Naive B cell (primary cell): ENCODE measurements at regions not wholly inside any gene's neighbourhood (a gene's known extent, or its start where the extent isn't known, plus 50 kb on each side); places are given as distances from the start of the nearest gene placed in this dataset.
"Not testable (repeated sequence)": the region's sequence is repeated elsewhere in the genome, so short reads cannot be mapped to it uniquely, and the experiment has no call there.

Experiments
- ATAC-seq, 2 donors: fragments of 150-1000 bp; cut with Tn5 transposase; 2 replicates each; pipeline ENCODE4 v1.10.0; 2021; ENCODE audit warnings: low read depth in 2 of 2, mild to moderate bottlenecking in 2 of 2, moderate library complexity in 2 of 2
- DNase-seq: peaks from one replicate; pipeline ENCODE4 v3.0.0; 2022
- H3K27ac Mint-ChIP-seq, 6 donors: one replicate each; pipeline ENCODE4 v1.8.0; 2020 to 2022; ENCODE audit warnings: mild to moderate bottlenecking in 6 of 6, mixed read lengths in 6 of 6, moderate library complexity in 5 of 6, inconsistent platforms in 2 of 6
- H3K27me3 Mint-ChIP-seq, 3 donors: one replicate each; pipeline ENCODE4 v1.8.0; 2021 to 2022; ENCODE audit warnings: mixed read lengths in 3 of 3, mild to moderate bottlenecking in 1 of 3
- H3K36me3 Mint-ChIP-seq, 2 donors: one replicate each; pipeline ENCODE4 v1.8.0; 2020 to 2022; ENCODE audit warnings: mixed read lengths in 2 of 2, inconsistent platforms in 1 of 2, mild to moderate bottlenecking in 1 of 2
- H3K4me1 Mint-ChIP-seq, 3 donors: one replicate each; pipeline ENCODE4 v1.8.0; 2020 to 2022; ENCODE audit warnings: mixed read lengths in 3 of 3, inconsistent platforms in 1 of 3, mild to moderate bottlenecking in 1 of 3, moderate library complexity in 1 of 3
- H3K4me3 Mint-ChIP-seq, 8 donors: one replicate each; pipeline ENCODE4 v1.8.0; 2020 to 2022; ENCODE audit warnings: mild to moderate bottlenecking in 8 of 8, mixed read lengths in 8 of 8, moderate library complexity in 8 of 8, inconsistent platforms in 2 of 8
- H3K9me3 Mint-ChIP-seq, 7 donors: one replicate each; pipeline ENCODE4 v1.8.0; 2020 to 2022; ENCODE audit warnings: mixed read lengths in 7 of 7, mild to moderate bottlenecking in 5 of 7, inconsistent platforms in 2 of 7, moderate library complexity in 1 of 7

GRCh38 chr20:55937283-55937682 lies 68.0 kb downstream of the CBLN4 start:
- Mint-ChIP-seq H3K4me1 (no peaks in the 10 kb centered on the region), H3K9me3 (peaks cover 4 to 26% (median 11%) of the 10 kb centered on the region in 7 donors), H3K27me3 (no peaks in the 10 kb centered on the region), H3K36me3 (no peaks in the 10 kb centered on the region), H3K27ac (no peak overlapping the region), H3K4me3 (no peak overlapping the region)
- no peak for DNase-seq
- no peak for ATAC-seq

DNA sequence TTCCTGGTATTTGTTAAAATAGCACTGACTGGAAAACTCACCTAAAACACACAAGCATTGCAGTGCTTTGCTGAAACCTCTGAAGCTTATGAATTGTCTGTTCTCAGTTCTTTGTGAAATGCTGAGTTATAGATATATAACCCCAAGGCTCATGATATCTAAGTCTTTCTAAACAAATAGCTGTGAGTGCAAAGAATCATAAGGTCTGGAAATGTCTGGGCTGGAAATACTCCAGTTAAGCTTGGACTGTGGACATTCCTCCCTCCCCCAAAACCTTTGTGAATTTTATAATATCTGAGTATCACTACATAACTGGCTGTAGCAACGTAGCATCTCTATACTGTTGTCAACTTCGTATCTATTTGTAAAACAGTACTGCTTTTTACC lies 69.1 kb downstream of the CBLN4 start:
- DNase-seq (no peak), ATAC-seq (no peak)
- Mint-ChIP-seq H3K27me3 (no peaks in the 10 kb centered on the region), H3K9me3 (peaks cover 3 to 22% (median 11%) of the 10 kb centered on the region in 7 donors), H3K27ac (no peak overlapping the region), H3K4me3 (no peak overlapping the region), H3K36me3 (no peaks in the 10 kb centered on the region), H3K4me1 (no peaks in the 10 kb centered on the region)

GRCh38 chr20:55935448-55936208 lies 69.7 kb downstream of the CBLN4 start:
- no peak for ATAC-seq
- Mint-ChIP-seq H3K27ac (no peak overlapping the region), H3K9me3 (peaks cover 2 to 21% (median 7%) of the 10 kb centered on the region in 7 donors), H3K36me3 (no peaks in the 10 kb centered on the region), H3K4me3 (no peak overlapping the region), H3K27me3 (no peaks in the 10 kb centered on the region), H3K4me1 (no peaks in the 10 kb centered on the region)
- DNase-seq, result no peak

DNA sequence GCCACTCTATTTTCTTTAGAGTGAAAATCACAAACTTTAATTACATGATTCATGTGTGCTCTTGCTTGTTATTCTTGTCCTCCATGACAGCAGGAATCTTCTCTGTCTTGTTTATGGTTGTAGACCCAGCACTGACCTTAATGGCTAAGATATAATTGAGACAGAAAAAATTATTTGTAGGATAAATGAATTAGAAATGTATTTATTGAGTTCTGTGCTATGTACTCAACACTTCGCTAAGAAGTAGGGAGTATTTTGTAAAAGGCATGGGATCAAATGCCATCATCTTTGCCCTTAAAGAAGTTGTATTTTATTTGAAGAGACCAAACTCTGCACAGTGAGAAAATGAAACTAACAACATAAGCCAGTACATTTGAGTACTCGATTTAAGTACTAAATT lies 71.2 kb downstream of the CBLN4 start:
- no peaks in the 10 kb centered on the region for H3K4me1 Mint-ChIP-seq
- DNase-seq (no peak), ATAC-seq (no peak)
- H3K27me3 Mint-ChIP-seq, result no peaks in the 10 kb centered on the region
- H3K9me3 Mint-ChIP-seq, result peaks cover 3 to 21% (median 7%) of the 10 kb centered on the region in 7 donors
- H3K27ac Mint-ChIP-seq, result no peak overlapping the region
- no peak overlapping the region for H3K4me3 Mint-ChIP-seq
- H3K36me3 Mint-ChIP-seq, result no peaks in the 10 kb centered on the region

- H3K9me3 Mint-ChIP-seq, result peaks cover 0 to 12% (median 4%) of the 10 kb centered on the region in 7 donors
- H3K27me3 Mint-ChIP-seq, H3K27ac Mint-ChIP-seq: not testable (repeated sequence)
Observed at GRCh38 chr20:55930876-55931275, 74.4 kb downstream of the CBLN4 start.

DNA sequence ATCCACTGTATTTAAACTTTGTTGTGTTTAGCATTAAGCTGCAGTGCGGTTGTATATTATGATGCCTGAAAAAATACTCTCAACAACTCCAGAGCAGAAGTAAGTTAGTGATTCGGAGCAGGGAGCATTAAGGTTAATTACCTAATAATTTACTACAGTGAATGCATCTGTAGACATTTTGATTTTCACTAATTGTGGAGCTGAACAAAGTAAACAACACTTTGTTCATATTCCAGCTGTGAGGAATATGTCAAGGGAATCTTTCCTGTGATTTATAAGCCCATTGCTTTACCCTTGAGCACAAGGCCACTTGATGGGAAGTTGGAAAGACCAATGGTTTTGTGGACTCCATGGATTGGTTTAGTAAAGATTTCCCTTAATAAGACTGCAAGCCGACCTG lies 77.1 kb downstream of the CBLN4 start:
- ATAC-seq (no peak), DNase-seq (no peak)

More at GRCh38 chr20:55930876-55931275, 74.4 kb downstream of the CBLN4 start:
- H3K4me3 Mint-ChIP-seq, DNase-seq, H3K4me1 Mint-ChIP-seq, ATAC-seq, H3K36me3 Mint-ChIP-seq: not testable (repeated sequence)

GRCh38 chr20:55919956-55920355 lies 85.4 kb downstream of the CBLN4 start:
- Mint-ChIP-seq H3K27ac (no peak overlapping the region), H3K27me3 (no peaks in the 10 kb centered on the region), H3K36me3 (no peaks in the 10 kb centered on the region), H3K4me1 (no peaks in the 10 kb centered on the region), H3K9me3 (peaks cover 0 to 12% (median 4%) of the 10 kb centered on the region in 7 donors), H3K4me3 (no peak overlapping the region)
- ATAC-seq (no peak), DNase-seq (no peak)

More for the DNA sequence above, 77.1 kb downstream of the CBLN4 start:
- Mint-ChIP-seq H3K9me3 (peaks cover 0 to 8% (median 2%) of the 10 kb centered on the region in 7 donors), H3K4me3 (no peak overlapping the region), H3K27me3 (no peaks in the 10 kb centered on the region), H3K4me1 (no peaks in the 10 kb centered on the region), H3K27ac (no peak overlapping the region), H3K36me3 (no peaks in the 10 kb centered on the region)

DNA sequence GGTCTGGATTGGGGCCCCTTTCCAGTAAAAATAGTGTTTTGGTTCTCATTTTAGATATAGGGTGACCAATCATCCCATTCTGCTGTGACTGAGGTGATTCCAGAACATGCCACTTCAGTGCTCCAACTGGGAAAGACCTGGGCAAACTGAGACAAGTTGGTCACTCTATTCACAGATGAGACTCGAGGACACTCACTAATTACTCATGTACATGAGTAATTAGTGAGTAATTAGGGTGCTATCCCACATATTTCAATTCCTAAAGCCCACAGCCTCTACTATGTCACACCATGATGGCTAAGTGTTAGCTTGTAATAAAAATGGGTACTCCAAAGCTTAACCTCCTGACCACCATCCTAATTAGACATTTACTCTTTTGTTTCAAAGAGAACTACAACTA lies 86.0 kb downstream of the CBLN4 start:
- no peak overlapping the region for H3K4me3 Mint-ChIP-seq
- H3K4me1 Mint-ChIP-seq, result no peaks in the 10 kb centered on the region
- H3K9me3 Mint-ChIP-seq, result peaks cover 0 to 12% (median 4%) of the 10 kb centered on the region in 7 donors
- H3K36me3 Mint-ChIP-seq, result no peaks in the 10 kb centered on the region
- ATAC-seq (no peak), DNase-seq (no peak)
- no peak overlapping the region for H3K27ac Mint-ChIP-seq
- no peaks in the 10 kb centered on the region for H3K27me3 Mint-ChIP-seq

- Mint-ChIP-seq H3K27ac (no peak overlapping the region), H3K4me3 (no peak overlapping the region), H3K27me3 (no peaks in the 10 kb centered on the region), H3K9me3 (peaks cover 0 to 12% (median 4%) of the 10 kb centered on the region in 7 donors), H3K36me3 (no peaks in the 10 kb centered on the region), H3K4me1 (no peaks in the 10 kb centered on the region)
- no peak for DNase-seq
- no peak for ATAC-seq
Observed at GRCh38 chr20:55918471-55918870, 86.8 kb downstream of the CBLN4 start.

DNA sequence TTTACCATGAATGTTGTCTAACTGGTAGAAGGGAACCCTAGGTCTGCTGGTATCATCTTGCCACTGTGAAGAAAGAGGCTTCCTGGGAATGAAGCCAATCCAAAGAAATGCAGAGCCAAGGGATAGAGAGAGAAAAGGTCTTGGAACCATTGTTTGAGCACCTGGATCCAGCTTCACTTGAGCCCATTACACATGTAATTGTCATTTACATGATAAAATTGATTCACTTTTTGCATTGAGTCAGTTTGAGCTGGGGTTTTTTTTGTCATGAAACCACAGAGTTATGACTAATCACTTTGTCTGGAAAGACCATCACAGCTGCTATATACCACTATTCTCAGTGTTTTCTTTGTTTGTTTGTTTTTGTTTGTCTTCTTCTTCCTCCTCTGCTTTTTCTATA lies 112.3 kb downstream of the CBLN4 start:
- H3K9me3 Mint-ChIP-seq, result peaks cover 0 to 15% (median 13%) of the 10 kb centered on the region in 7 donors
- H3K4me3 Mint-ChIP-seq, result no peak overlapping the region
- H3K36me3 Mint-ChIP-seq, result no peaks in the 10 kb centered on the region
- H3K27me3 Mint-ChIP-seq, result no peaks in the 10 kb centered on the region
- H3K27ac Mint-ChIP-seq, result no peak overlapping the region
- ATAC-seq, result no peak
- no peaks in the 10 kb centered on the region for H3K4me1 Mint-ChIP-seq
- no peak for DNase-seq

DNA sequence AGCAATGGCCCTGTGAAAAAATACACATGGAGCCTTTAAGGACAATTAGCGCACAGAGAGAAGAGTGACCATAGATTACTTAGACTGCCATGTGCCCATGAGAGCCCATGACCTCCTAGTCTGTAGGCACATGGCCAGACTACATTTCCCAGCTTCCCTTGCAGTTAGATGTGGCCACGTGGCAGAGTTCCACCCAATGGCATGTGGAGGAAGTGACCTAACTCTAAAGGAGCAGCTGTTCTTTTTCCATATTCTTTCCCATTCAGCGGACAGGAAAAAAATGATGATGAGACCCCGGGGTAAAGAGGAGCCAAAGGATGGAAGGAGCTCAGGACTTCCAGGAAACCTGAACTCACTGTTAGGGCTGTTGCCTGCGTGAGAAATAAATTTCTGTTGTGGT lies 116.6 kb downstream of the CBLN4 start:
- Mint-ChIP-seq H3K9me3 (peaks cover 0 to 17% (median 4%) of the 10 kb centered on the region in 7 donors), H3K4me3 (no peak overlapping the region), H3K27ac (no peak overlapping the region), H3K27me3 (no peaks in the 10 kb centered on the region), H3K4me1 (no peaks in the 10 kb centered on the region), H3K36me3 (no peaks in the 10 kb centered on the region)
- DNase-seq, result no peak
- ATAC-seq, result no peak

DNA sequence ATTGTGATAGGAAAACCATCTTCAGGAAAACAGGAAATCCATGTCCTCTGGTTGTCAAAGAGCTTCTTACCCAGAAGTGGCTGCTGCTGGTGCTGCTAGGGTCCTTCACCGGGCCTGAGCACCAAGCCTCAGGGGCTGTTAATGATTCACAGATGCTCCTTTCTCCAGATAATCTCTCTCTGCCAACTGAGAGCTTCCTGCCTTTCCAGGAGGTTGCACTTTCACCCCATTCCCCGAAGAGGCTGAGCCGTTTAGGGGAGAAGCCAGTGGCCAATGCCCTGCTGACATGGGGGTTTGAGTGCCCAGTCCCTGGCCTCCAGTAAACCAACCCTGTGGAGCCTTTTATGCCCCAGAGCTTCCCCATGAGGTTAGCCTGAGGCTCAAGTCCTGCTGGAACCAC lies 122.4 kb downstream of the CBLN4 start:
- DNase-seq, result no peak
- no peak overlapping the region for H3K27ac Mint-ChIP-seq
- no peaks in the 10 kb centered on the region for H3K36me3 Mint-ChIP-seq
- no peak for ATAC-seq
- peaks cover 0 to 12% (median 5%) of the 10 kb centered on the region in 7 donors for H3K9me3 Mint-ChIP-seq
- H3K27me3 Mint-ChIP-seq, result no peaks in the 10 kb centered on the region
- H3K4me1 Mint-ChIP-seq, result no peaks in the 10 kb centered on the region
- H3K4me3 Mint-ChIP-seq, result no peak overlapping the region

GRCh38 chr20:55882286-55882685 lies 123.0 kb downstream of the CBLN4 start:
- H3K27ac Mint-ChIP-seq, result no peak overlapping the region
- H3K27me3 Mint-ChIP-seq, result no peaks in the 10 kb centered on the region
- peaks cover 0 to 12% (median 5%) of the 10 kb centered on the region in 7 donors for H3K9me3 Mint-ChIP-seq
- H3K36me3 Mint-ChIP-seq, result no peaks in the 10 kb centered on the region
- DNase-seq (no peak), ATAC-seq (no peak)
- no peak overlapping the region for H3K4me3 Mint-ChIP-seq
- H3K4me1 Mint-ChIP-seq, result no peaks in the 10 kb centered on the region

DNA sequence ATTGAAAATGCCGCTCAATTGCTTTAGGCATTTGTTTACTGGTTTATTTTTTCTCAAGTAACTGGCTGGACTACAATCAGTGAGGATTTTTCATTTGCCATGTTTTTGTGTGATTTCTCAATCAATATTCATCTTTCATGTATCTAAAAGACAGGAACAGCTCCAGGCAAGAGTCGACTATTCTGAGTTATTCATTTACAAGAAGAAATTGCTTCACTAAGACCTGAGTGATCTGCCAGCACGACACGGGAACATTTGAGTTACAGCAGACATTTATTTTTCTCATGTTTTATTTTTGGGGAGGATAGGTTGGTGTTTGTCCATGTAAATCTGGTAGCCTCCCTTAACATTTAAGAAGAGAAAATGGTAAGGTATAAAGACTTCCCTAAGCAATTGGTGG lies 124.1 kb downstream of the CBLN4 start:
- no peak for ATAC-seq
- peaks cover 0 to 12% (median 6%) of the 10 kb centered on the region in 7 donors for H3K9me3 Mint-ChIP-seq
- no peak overlapping the region for H3K27ac Mint-ChIP-seq
- no peak for DNase-seq
- no peaks in the 10 kb centered on the region for H3K27me3 Mint-ChIP-seq
- H3K36me3 Mint-ChIP-seq, result no peaks in the 10 kb centered on the region
- no peaks in the 10 kb centered on the region for H3K4me1 Mint-ChIP-seq
- H3K4me3 Mint-ChIP-seq, result no peak overlapping the region
